GM19463 (cell line): ENCODE measurements at regions not wholly inside any gene's neighbourhood (a gene's known extent, or its start where the extent isn't known, plus 50 kb on each side); places are given as distances from the start of the nearest gene placed in this dataset.
"Not testable (repeated sequence)": the region's sequence is repeated elsewhere in the genome, so short reads cannot be mapped to it uniquely, and the experiment has no call there.

Source experiments
- ATAC-seq: cut with Tn5 transposase; IDR thresholded peaks from one replicate; pipeline ENCODE4 v1.9.1; 2021; ENCODE audit warnings: mild to moderate bottlenecking, moderate library complexity; ENCODE audit not compliant: unreplicated experiment

DNA sequence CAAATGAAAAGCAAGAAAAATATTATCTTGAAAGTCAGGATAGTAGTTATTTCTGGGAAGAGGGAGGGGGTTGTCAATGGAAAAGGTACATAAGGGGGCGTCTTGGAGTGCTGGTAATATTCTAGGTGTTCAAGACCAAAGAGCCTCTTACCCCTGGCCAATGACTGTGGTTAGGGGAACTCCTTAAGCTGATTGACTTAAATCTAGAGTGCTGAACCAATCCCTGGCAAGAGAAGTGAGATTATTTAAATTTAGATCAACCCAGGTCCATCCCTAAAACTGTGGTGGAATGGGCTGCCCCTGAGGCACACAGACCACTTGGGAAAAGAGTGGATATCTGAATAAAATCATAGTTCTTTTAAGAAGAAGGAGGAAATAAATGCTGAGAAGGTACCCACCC lies 174.1 kb downstream of the COPRS start:
- ATAC-seq, result no peak

GRCh38 chr17:31680126-31680525 lies 178.9 kb downstream of the COPRS start:
- peak; percentile 54 for ATAC-seq

- no peak for ATAC-seq
Observed at GRCh38 chr17:31679667-31680066, 179.4 kb downstream of the COPRS start.

DNA sequence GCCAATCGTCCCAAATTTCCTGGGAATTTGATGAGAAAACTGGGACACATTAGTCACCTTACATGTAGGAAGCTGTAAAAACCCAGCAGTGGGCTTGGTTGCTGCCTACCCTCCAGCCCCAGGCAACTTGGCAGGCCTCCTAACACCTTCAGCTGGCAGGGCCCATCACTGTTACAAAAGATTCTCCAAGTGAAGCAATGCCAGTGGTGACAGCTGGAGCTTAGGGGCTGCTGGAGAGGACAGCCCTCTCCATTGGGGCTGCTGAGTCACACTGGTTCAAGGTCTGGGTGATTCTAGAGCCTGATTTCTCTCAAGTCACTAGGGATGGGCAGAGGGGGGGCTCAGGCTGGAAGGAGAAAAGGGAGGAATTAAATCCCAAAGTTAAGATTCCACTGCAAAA lies 180.6 kb downstream of the COPRS start:
- no peak for ATAC-seq

DNA sequence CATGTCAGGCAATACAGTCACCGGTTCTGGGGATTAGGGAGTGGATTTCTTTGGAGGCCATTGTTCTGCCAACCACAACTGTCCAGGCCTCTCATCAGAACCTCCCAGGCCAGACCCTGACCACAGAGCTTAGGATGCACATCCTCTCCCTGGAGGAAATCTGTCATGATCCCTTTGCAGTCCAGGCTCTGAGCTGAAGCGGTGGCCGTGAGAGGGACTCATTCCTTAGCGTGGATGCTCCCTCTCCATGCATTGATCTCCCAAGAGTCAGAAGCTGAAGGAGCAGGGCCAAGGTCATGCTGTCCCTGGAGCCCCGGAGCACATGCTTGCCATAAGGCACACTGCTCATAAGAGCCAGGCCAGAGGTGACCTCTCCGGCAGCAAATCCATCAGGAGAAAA lies 181.4 kb downstream of the COPRS start:
- no peak for ATAC-seq

DNA sequence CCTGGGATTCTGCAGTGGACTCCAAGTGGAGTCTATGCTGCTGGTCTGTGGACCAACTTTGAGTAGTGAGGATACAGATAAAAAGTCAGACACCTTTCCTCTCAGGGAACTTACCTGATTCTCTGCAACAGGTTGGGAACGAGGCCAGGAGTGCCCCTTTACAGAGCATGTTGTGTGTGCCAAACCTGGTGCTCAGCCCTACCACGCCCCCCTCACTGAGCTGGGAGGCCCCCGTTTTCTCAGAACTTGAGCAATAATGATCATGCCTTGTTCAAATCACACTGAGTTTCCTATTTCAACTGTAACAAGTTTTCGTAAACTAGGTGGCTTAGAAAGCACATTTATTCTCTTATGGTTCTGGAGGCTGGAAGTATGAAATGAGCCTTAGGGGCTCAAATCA lies 182.0 kb downstream of the COPRS start:
- no peak for ATAC-seq

DNA sequence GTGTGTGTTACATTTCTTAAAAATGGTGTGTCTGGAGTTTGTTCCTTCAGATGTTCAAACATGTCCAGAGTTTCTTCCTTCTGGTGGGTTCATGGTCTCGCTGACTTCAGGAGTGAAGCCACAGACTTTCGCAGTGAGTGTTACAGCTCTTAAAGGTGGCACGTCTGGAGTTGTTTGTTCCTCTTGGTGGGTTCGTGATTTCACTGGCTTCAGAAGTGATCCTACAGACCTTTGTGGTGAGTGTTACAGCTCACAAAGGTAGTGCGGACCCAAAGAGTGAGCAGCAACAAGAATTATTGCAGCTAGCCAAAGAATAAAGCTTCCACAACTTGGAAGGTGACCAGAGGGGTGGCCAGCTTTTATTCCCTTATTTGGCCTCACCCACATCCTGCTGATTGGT lies 183.7 kb downstream of the COPRS start:
- ATAC-seq, result not testable (repeated sequence)

GRCh38 chr17:31674717-31675349 lies 184.2 kb downstream of the COPRS start:
- no peak for ATAC-seq

GRCh38 chr17:31674305-31674704 lies 184.7 kb downstream of the COPRS start:
- ATAC-seq, result no peak

- ATAC-seq, result no peak
Observed at GRCh38 chr17:31673076-31673475, 186.0 kb downstream of the COPRS start.

GRCh38 chr17:31672161-31672819 lies 186.8 kb downstream of the COPRS start:
- no peak for ATAC-seq

DNA sequence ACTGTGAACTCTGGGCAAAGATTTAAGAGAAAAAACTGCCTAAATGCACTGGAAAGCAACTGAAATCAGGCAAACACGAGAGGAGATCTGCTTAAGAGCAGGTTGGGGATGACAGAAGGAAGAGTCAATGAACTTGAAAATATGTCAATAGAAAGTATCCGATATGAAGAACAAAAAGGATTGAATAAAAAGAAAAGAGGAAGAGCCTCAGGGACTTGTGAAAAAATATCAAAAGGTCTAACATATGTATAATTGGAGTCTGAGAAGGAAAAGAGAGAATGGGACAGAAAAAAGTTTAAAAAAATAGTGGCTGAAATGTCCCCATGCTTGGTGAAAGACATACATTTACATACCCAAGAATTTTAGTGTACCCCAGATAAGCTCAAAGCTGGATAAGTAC lies 195.5 kb downstream of the COPRS start:
- no peak for ATAC-seq

- ATAC-seq, result no peak
Observed at GRCh38 chr17:31660684-31661083, 198.4 kb downstream of the COPRS start.

- ATAC-seq, result no peak
Observed at GRCh38 chr17:31657876-31658275, 201.2 kb downstream of the COPRS start.

- ATAC-seq, result no peak
Observed at GRCh38 chr17:31654936-31655335, 204.1 kb downstream of the COPRS start.

DNA sequence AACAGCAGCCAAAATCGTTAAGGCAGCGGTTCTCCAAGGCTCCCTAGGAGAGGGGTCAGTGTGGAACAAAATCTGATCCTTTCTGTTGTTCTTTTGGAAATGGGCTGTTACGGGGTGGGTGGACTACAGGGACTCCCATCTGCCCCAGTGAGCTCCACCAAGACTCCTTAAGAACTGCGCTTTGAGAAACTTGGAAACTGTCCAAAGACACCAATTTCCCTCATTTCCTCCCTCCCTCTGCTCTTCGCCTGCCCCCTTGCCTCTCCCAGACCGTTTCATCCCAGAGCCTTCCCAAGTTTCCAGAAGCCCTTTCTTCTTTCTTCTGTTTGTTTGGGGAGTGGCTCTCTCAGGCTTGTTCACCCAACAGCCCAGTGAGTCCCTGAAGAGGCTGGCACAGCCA lies 205.4 kb downstream of the COPRS start:
- no peak for ATAC-seq

GRCh38 chr17:31650756-31651520 lies 208.1 kb downstream of the COPRS start:
- ATAC-seq, result no peak

- no peak for ATAC-seq
Observed at GRCh38 chr17:31649302-31649701, 209.7 kb downstream of the COPRS start.

DNA sequence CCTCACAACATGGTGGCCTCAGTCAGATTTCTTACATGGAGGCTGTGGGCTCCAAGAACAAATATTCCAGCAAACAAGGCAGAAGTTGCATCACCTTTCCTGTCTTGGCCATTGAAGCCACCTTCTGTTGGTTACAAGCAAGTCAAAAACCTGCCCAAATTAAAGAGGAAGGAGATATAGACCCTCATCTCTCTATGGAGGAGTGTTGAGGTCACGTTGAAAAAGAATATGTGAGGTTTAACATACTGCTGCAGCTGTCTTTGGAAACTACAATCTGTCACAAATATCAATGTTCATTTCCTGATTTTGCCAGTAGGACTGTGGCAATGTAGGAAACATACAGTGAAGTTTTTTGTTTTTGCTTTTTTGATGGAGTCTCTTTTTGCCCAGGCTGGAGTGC lies 211.4 kb downstream of the COPRS start:
- ATAC-seq, result no peak

- no peak for ATAC-seq
Observed at GRCh38 chr17:31646642-31647041, 212.4 kb downstream of the COPRS start.

GRCh38 chr17:31645351-31645750 lies 213.7 kb downstream of the COPRS start:
- no peak for ATAC-seq

DNA sequence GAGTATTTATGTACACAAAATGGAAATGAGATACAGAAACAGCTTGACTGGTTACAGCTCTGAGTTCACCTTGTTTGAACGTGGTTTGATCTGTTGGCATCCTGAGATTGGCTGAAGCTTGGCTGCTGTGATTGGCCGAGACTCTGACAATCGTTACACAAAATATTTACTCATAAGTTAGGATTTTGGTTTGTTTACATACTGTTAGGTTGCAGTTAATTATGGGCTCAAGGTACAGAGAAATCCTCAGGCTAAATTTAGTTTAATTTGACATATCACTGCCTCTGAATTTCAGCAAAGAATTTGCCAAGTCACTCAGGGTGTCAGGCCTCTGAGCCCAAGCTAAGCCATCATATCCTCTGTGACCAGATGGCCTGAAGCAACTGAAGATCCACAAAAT lies 227.3 kb downstream of the COPRS start:
- no peak for ATAC-seq
